HepG2 (cell line): ENCODE measurements at regions not wholly inside any gene's neighbourhood (a gene's known extent, or its start where the extent isn't known, plus 50 kb on each side); places are given as distances from the start of the nearest gene placed in this dataset.

ENCODE experiments used
- ATAC-seq: fragments of 200-7000 bp; cut with Tn5 transposase; 3 replicates; pipeline ENCODE4 v1.9.1; 2020; ENCODE audit warnings: mild to moderate bottlenecking, moderate library complexity
- BruUV-seq: library from RNA; stranded (reverse); fragments of 400-500 nt; replicated peaks from 2 replicates; lab custom pipeline; 2021; lab: Mats Ljungman, UMichigan
- CTCF ChIA-PET: fragments of 300-600 bp; formaldehyde crosslinking; extraction: SDS; loops from one replicate; lab custom pipeline; 2021; ENCODE audit warnings: low total read pairs, inconsistent platforms, low intra/inter-chr PET ratio; lab: Yijun Ruan, JAX
- POLR2A ChIA-PET: fragments of 350-600 bp; sonication (Branson Sonifier 250); formaldehyde crosslinking; loops from one replicate; lab custom pipeline; 2020; ENCODE audit warnings: antibody characterized with exemption, inconsistent platforms; lab: Yijun Ruan, JAX
- DNase-seq: peaks from one replicate; pipeline ENCODE4 v3.0.0-alpha.2; 2015; ENCODE audit warnings: low spot score
- FAIRE-seq: peaks from 3 replicates; lab custom pipeline; 2011; peaks lifted over from hg19 to GRCh38; lab: Jason Lieb, UNC
- H2AFZ ChIP-seq: one replicate; pipeline ENCODE4 v1.6.1; 2011; ENCODE audit warnings: low read length, inconsistent platforms
- H3K27ac ChIP-seq: fragments of 300-600 bp; 3 replicates; pipeline ENCODE4 v1.8.0; 2011; ENCODE audit warnings: mixed run types, mild to moderate bottlenecking, mixed read lengths, low read length, inconsistent platforms; ENCODE audit not compliant: insufficient read depth; ENCODE audit errors: extremely low read length
- H3K27me3 ChIP-seq, 2 experiments: fragments of 200-600 bp in 1 of 2; 2 replicates in 1 of 2; 3 replicates in 1 of 2; pipeline versions ENCODE4 v1.6.0 to v1.8.0; 2011; ENCODE audit warnings: low read length in 2 of 2, mild to moderate bottlenecking in 2 of 2, moderate library complexity in 2 of 2, inconsistent platforms in 1 of 2; ENCODE audit not compliant: insufficient read depth in 2 of 2, control insufficient read depth in 1 of 2
- H3K36me3 ChIP-seq, 2 experiments: fragments of 200-600 bp in 1 of 2; replicated peaks in 1 of 2; 2 replicates in 1 of 2; 3 replicates in 1 of 2; pipeline versions ENCODE4 v1.5.1 to v1.8.0; 2011; ENCODE audit warnings: low read length in 2 of 2, inconsistent platforms in 1 of 2; ENCODE audit not compliant: insufficient read depth in 2 of 2, control insufficient read depth in 1 of 2
- H3K4me1 ChIP-seq: 2 replicates; pipeline ENCODE4 v1.5.1; 2012; ENCODE audit warnings: low read length, inconsistent platforms; ENCODE audit not compliant: insufficient read depth
- H3K4me2 ChIP-seq: 2 replicates; pipeline ENCODE4 v1.6.0; 2011; ENCODE audit warnings: low read depth, low read length, inconsistent platforms
- H3K4me3 ChIP-seq, 3 experiments: fragments of 200-600 bp in 1 of 3; sonication (generic), shearing (Covaris generic) in 1 of 3; replicated peaks in 1 of 3; 2 replicates each; pipeline ENCODE4 v1.5.1; 2011 to 2016; ENCODE audit warnings: low read length in 3 of 3, inconsistent platforms in 2 of 3, low read depth in 2 of 3, mild to moderate bottlenecking in 2 of 3, control low read depth in 1 of 3, mixed read lengths in 1 of 3; ENCODE audit not compliant: insufficient read depth in 1 of 3
- H3K79me2 ChIP-seq: one replicate; pipeline ENCODE4 v1.6.1; 2011; ENCODE audit warnings: low read length, inconsistent platforms; ENCODE audit not compliant: insufficient read depth
- H3K9ac ChIP-seq: 2 replicates; pipeline ENCODE4 v1.6.0; 2011; ENCODE audit warnings: mild to moderate bottlenecking, low read depth, low read length, inconsistent platforms; ENCODE audit not compliant: insufficient read depth
- H3K9me3 ChIP-seq: 2 replicates; pipeline ENCODE4 v1.5.1; 2012; ENCODE audit warnings: mild to moderate bottlenecking, low read length
- H4K20me1 ChIP-seq: 2 replicates; pipeline ENCODE4 v1.6.0; 2011; ENCODE audit warnings: inconsistent platforms, mild to moderate bottlenecking, low read length, moderate library complexity; ENCODE audit not compliant: insufficient read depth
- CEBPB ChIP-seq: IDR thresholded peaks from 2 replicates; pipeline ENCODE4 v1.6.1; 2011; ENCODE audit warnings: low read depth, low read length, improper control_type of control experiment, borderline replicate concordance
- HNF4A ChIP-seq: sonication (generic); formaldehyde crosslinking; IDR thresholded peaks from 2 replicates; pipeline ENCODE4 v1.4.0; 2020; ENCODE audit warnings: missing genetic modification reagents
- KDM5A ChIP-seq: fragments of 200-600 bp; sonication (generic); IDR thresholded peaks from 2 replicates; pipeline ENCODE4 v1.7.0; 2018; ENCODE audit warnings: antibody characterized with exemption, mild to moderate bottlenecking, low read length, borderline replicate concordance
- MLLT10 ChIP-seq: sonication (generic); formaldehyde crosslinking; IDR thresholded peaks from 2 replicates; pipeline ENCODE4 v1.4.0; 2020; ENCODE audit warnings: missing genetic modification reagents
- NFE2L1 ChIP-seq: sonication (generic); formaldehyde crosslinking; IDR thresholded peaks from 2 replicates; pipeline ENCODE4 v1.4.0; 2020; ENCODE audit warnings: missing genetic modification reagents, mild to moderate bottlenecking, borderline replicate concordance
- PHF5A ChIP-seq: IDR thresholded peaks from one replicate; pipeline ENCODE4 v1.6.1; 2018; ENCODE audit warnings: low read depth, missing genetic modification reagents; ENCODE audit not compliant: unreplicated experiment
- PLRG1 ChIP-seq: fragments of 450-650 bp; conservative IDR thresholded peaks from 2 replicates; pipeline ENCODE4 v1.6.1; 2016
- POLR2AphosphoS2 ChIP-seq: IDR thresholded peaks from 2 replicates; pipeline ENCODE4 v1.6.1; 2011; ENCODE audit warnings: low read depth, low read length, improper control_type of control experiment
- PRDM15 ChIP-seq: sonication (generic); formaldehyde crosslinking; IDR thresholded peaks from 2 replicates; pipeline ENCODE4 v1.4.0; 2020; ENCODE audit warnings: missing genetic modification reagents
- RAD51 ChIP-seq: fragments of 450-650 bp; IDR thresholded peaks from 2 replicates; pipeline ENCODE4 v1.6.1; 2016; ENCODE audit warnings: borderline replicate concordance
- RBAK ChIP-seq: sonication (generic); formaldehyde crosslinking; IDR thresholded peaks from 2 replicates; pipeline ENCODE4 v1.5.1; 2020; ENCODE audit warnings: mild to moderate bottlenecking, missing genetic modification reagents
- STAG1 ChIP-seq: sonication (generic); formaldehyde crosslinking; IDR thresholded peaks from 2 replicates; pipeline ENCODE4 v1.4.0; 2020; ENCODE audit warnings: missing genetic modification reagents
- TBP ChIP-seq: sonication (generic); formaldehyde crosslinking; IDR thresholded peaks from 2 replicates; pipeline ENCODE4 v1.5.0; 2020; ENCODE audit warnings: missing genetic modification reagents
- ZFP36 ChIP-seq: fragments of 150-350 bp; IDR thresholded peaks from 2 replicates; pipeline ENCODE4 v1.6.1; 2018; ENCODE audit warnings: borderline replicate concordance, low read length, low read depth; ENCODE audit not compliant: partially characterized antibody
- ZMYM2 ChIP-seq: sonication (generic); formaldehyde crosslinking; IDR thresholded peaks from 2 replicates; pipeline ENCODE4 v1.8.0; 2022; ENCODE audit warnings: mild to moderate bottlenecking, missing genetic modification reagents
- ZNF160 ChIP-seq: sonication (generic); formaldehyde crosslinking; IDR thresholded peaks from 2 replicates; pipeline ENCODE4 v1.8.0; 2022; ENCODE audit warnings: mild to moderate bottlenecking, inconsistent platforms, missing genetic modification reagents
- ZNF224 ChIP-seq: sonication (generic); formaldehyde crosslinking; IDR thresholded peaks from 2 replicates; pipeline ENCODE4 v1.5.0; 2020; ENCODE audit warnings: mild to moderate bottlenecking, missing genetic modification reagents
- ZNF256 ChIP-seq: sonication (generic); formaldehyde crosslinking; conservative IDR thresholded peaks from 2 replicates; pipeline ENCODE4 v1.4.0; 2020; ENCODE audit warnings: missing genetic modification reagents
- ZNF451 ChIP-seq: sonication (generic); formaldehyde crosslinking; IDR thresholded peaks from 2 replicates; pipeline ENCODE4 v1.5.0; 2020; ENCODE audit warnings: mild to moderate bottlenecking, missing genetic modification reagents
- ZNF614 ChIP-seq: IDR thresholded peaks from 2 replicates; pipeline ENCODE4 v1.6.1; 2018; ENCODE audit warnings: missing biosample characterization, missing genetic modification reagents, inconsistent platforms, borderline replicate concordance
- ZNF639 ChIP-seq: conservative IDR thresholded peaks from 2 replicates; pipeline ENCODE4 v1.6.1; 2018; ENCODE audit warnings: missing genetic modification reagents
- WGBS: methylation state at CpG from one replicate; pipeline ENCODE4 v1.1.6; 2017; ENCODE audit warnings: low lambda C conversion rate; 5-methylcytosine and 5-hydroxymethylcytosine counted together
- in situ Hi-C: cut with HindIII; loops from 2 replicates; pipeline ENCODE4 v1.10.0; 2017; ENCODE audit warnings: low pct_unique_long_range_greater_than_20kb; ENCODE audit not compliant: extremely low pct_ligation_motif_present
- intact Hi-C: fragments of 100-400 bp; cut with micrococcal nuclease; formaldehyde crosslinking; loops from one replicate; pipeline ENCODE4 v1.10.0; 2022; ENCODE audit not compliant: unreplicated experiment

- TF ChIP-seq PRDM15 (CRISPR knock-in tag) (no peak), MLLT10 (CRISPR knock-in tag) (no peak), POLR2AphosphoS2 (no peak), TBP (no peak), HNF4A (no peak)
Measured at GRCh38 chr7:25050223-25050622, 70.2 kb upstream of the OSBPL3 start (continued).

- H3K27me3 ChIP-seq = no peaks in the 10 kb centered on the region
- H3K4me1 ChIP-seq = peaks cover 21% of the 10 kb centered on the region
- H3K9me3 ChIP-seq = no peaks in the 10 kb centered on the region
- H3K9ac ChIP-seq = no peak overlapping the region
- no peak overlapping the region for H3K4me2 ChIP-seq
- no peaks in the 10 kb centered on the region for H4K20me1 ChIP-seq
- BruUV-seq = no TSS peak
- H3K4me3 ChIP-seq = no peak overlapping the region
- FAIRE-seq (no peak), ATAC-seq (peak; percentile 41; the same call in 2 of the 3 replicates), DNase-seq (no peak)
- TF ChIP-seq KDM5A = no peak
- TF ChIP-seq ZNF160 (CRISPR knock-in tag) = no peak
- TF ChIP-seq CEBPB = no peak
- TF ChIP-seq ZNF639 (CRISPR knock-in tag) = no peak
- no peak for TF ChIP-seq ZNF451
- no peak for TF ChIP-seq ZNF224 (CRISPR knock-in tag)
- no peak for TF ChIP-seq ZNF256 (CRISPR knock-in tag)
- TF ChIP-seq ZMYM2 (CRISPR knock-in tag) = no peak
- no peak for TF ChIP-seq PLRG1
- no peak for TF ChIP-seq RBAK (CRISPR knock-in tag)
- TF ChIP-seq PHF5A (CRISPR knock-in tag) = no peak
- TF ChIP-seq ZFP36 = no peak
- no peak for TF ChIP-seq NFE2L1 (CRISPR knock-in tag)
- TF ChIP-seq RAD51 = no peak
- TF ChIP-seq ZNF614 (CRISPR knock-in tag) = no peak
- TF ChIP-seq STAG1 = no peak
- ChIA-PET POLR2A (no interaction called here), CTCF (no interaction called here)
- 81% methylated on average over 1 of the region's 1 CpG for WGBS
- H3K36me3 ChIP-seq = no peaks in the 10 kb centered on the region
- in situ Hi-C loops (no loop called here), intact Hi-C loops (no loop called here)
- H3K27ac ChIP-seq = no peak overlapping the region
- no peak overlapping the region for H2AFZ ChIP-seq
- H3K79me2 ChIP-seq = no peaks in the 10 kb centered on the region
Measured at GRCh38 chr7:25048444-25048834, 68.5 kb upstream of the OSBPL3 start.
